AG04449 (cell line): ENCODE measurements at regions not wholly inside any gene's neighbourhood (a gene's known extent, or its start where the extent isn't known, plus 50 kb on each side); places are given as distances from the start of the nearest gene placed in this dataset.

Experiments
- CTCF ChIA-PET: fragments of 350-600 bp; formaldehyde crosslinking; extraction: SDS; loops from one replicate; lab custom pipeline; 2021; ENCODE audit warnings: antibody characterized with exemption; lab: Yijun Ruan, JAX
- POLR2A ChIA-PET: fragments of 400-600, 350-600 bp; formaldehyde crosslinking; extraction: SDS; loops from one replicate; lab custom pipeline; 2020; ENCODE audit warnings: antibody characterized with exemption, inconsistent platforms; lab: Yijun Ruan, JAX
- DNase-seq: peaks from one replicate; pipeline ENCODE4 v3.0.0-alpha.2; 2010; ENCODE audit warnings: low read depth, low spot score
- H3K4me3 ChIP-seq: 2 replicates; pipeline ENCODE4 v1.5.1; 2011; ENCODE audit warnings: low read depth, mild to moderate bottlenecking, control low read depth, low read length
- CTCF ChIP-seq: IDR thresholded peaks from one replicate; pipeline ENCODE4 v1.5.1; 2011; ENCODE audit warnings: mild to moderate bottlenecking, moderate library complexity, low read length, control low read depth, inconsistent platforms; ENCODE audit not compliant: insufficient read depth; ENCODE audit errors: missing control alignments

- POLR2A ChIA-PET, result no interaction called here
Measured at GRCh38 chr3:71874618-71875017, 89.7 kb upstream of the PROK2 start.

GRCh38 chr3:71873093-71873611 is 88.2 kb upstream of the PROK2 start:
- CTCF ChIA-PET, result interaction anchor here (0.6 to 8.7 kb wide), 10 partner anchors 9 to 1213 kb away, joined by 3 to 230 read pairs (median 4); no protein-coding TSS in a partner anchor
- no peak overlapping the region for H3K4me3 ChIP-seq
- no peak for TF ChIP-seq CTCF
- DNase-seq, result no peak
- POLR2A ChIA-PET, result no interaction called here

More at GRCh38 chr3:71874618-71875017, 89.7 kb upstream of the PROK2 start:
- DNase-seq, result no peak
- no peak for TF ChIP-seq CTCF
- CTCF ChIA-PET, result interaction anchor here (0.6 to 8.7 kb wide), 44 partner anchors 11 to 1179 kb away, joined by 3 to 230 read pairs (median 4); partner anchors contain the start of gene GXYLT2
- H3K4me3 ChIP-seq, result no peak overlapping the region

- CTCF ChIA-PET, result interaction anchor here (1.0 to 8.7 kb wide), 6 partner anchors 10 to 1214 kb away, joined by 3 to 230 read pairs (median 6); no protein-coding TSS in a partner anchor
- TF ChIP-seq CTCF, result no peak
- DNase-seq, result no peak
- POLR2A ChIA-PET, result no interaction called here
- H3K4me3 ChIP-seq, result no peak overlapping the region
Measured at GRCh38 chr3:71872256-71872655, 87.3 kb upstream of the PROK2 start.

GRCh38 chr3:71870966-71871512 is 86.1 kb upstream of the PROK2 start:
- DNase-seq, result no peak
- no peak overlapping the region for H3K4me3 ChIP-seq
- ChIA-PET POLR2A (interaction anchor here (0.6 kb wide), 1 partner anchor 548 kb away, joined by 3 read pairs; no protein-coding TSS in a partner anchor), CTCF (interaction anchor here (1.2 to 1.8 kb wide), 4 partner anchors 9 to 951 kb away, joined by 3 to 8 read pairs (median 5); no protein-coding TSS in a partner anchor)
- TF ChIP-seq CTCF, result no peak

GRCh38 chr3:71868876-71869275 is 83.9 kb upstream of the PROK2 start:
- no peak overlapping the region for H3K4me3 ChIP-seq
- ChIA-PET POLR2A (no interaction called here), CTCF (no interaction called here)
- TF ChIP-seq CTCF, result no peak
- DNase-seq, result no peak

- TF ChIP-seq CTCF, result no peak
- ChIA-PET CTCF (interaction anchor here (1.0 kb wide), 2 partner anchors 10 to 136 kb away, joined by 3 to 5 read pairs; no protein-coding TSS in a partner anchor), POLR2A (no interaction called here)
- no peak for DNase-seq
- no peak overlapping the region for H3K4me3 ChIP-seq
Measured at GRCh38 chr3:71865727-71866126, 80.8 kb upstream of the PROK2 start.
